Loucy (cell line): ENCODE measurements at regions not wholly inside any gene's neighbourhood (a gene's known extent, or its start where the extent isn't known, plus 50 kb on each side); places are given as distances from the start of the nearest gene placed in this dataset.

Experiments
- H2AFZ ChIP-seq: fragments of 200-600 bp; sonication (generic); 2 replicates; pipeline ENCODE4 v1.6.0; 2016; ENCODE audit warnings: antibody characterized with exemption, mild to moderate bottlenecking, low read length, moderate library complexity
- H3F3A ChIP-seq: fragments of 200-600 bp; 2 replicates; pipeline ENCODE4 v1.6.0; 2016; ENCODE audit warnings: antibody characterized with exemption, low read depth, mild to moderate bottlenecking
- H3K27me3 ChIP-seq: fragments of 200-600 bp; sonication (generic); 2 replicates; pipeline ENCODE4 v1.6.1; 2014; ENCODE audit warnings: low read length, mild to moderate bottlenecking; ENCODE audit not compliant: insufficient read depth, poor library complexity, severe bottlenecking
- H3K36me3 ChIP-seq: fragments of 200-600 bp; sonication (generic); 2 replicates; pipeline ENCODE4 v1.6.1; 2016; ENCODE audit warnings: low read length; ENCODE audit not compliant: insufficient read depth
- H3K4me1 ChIP-seq: fragments of 200-600 bp; sonication (generic); 2 replicates; pipeline ENCODE4 v1.5.1; 2014; ENCODE audit warnings: low read length, mild to moderate bottlenecking; ENCODE audit not compliant: insufficient read depth, poor library complexity, severe bottlenecking
- H3K4me2 ChIP-seq: fragments of 200-600 bp; sonication (generic); 2 replicates; pipeline ENCODE4 v1.6.0; 2014; ENCODE audit warnings: antibody characterized with exemption, low read length, low read depth, mild to moderate bottlenecking; ENCODE audit not compliant: poor library complexity, severe bottlenecking
- H3K4me3 ChIP-seq: fragments of 200-600 bp; sonication (generic); 2 replicates; pipeline ENCODE4 v1.5.1; 2014; ENCODE audit warnings: low read length, mild to moderate bottlenecking, mixed read lengths; ENCODE audit not compliant: poor library complexity, severe bottlenecking
- H3K79me2 ChIP-seq: fragments of 200-600 bp; sonication (generic); 2 replicates; pipeline ENCODE4 v1.6.1; 2014; ENCODE audit warnings: low read length; ENCODE audit not compliant: insufficient read depth
- H3K9ac ChIP-seq: fragments of 200-600 bp; sonication (generic); 2 replicates; pipeline ENCODE4 v1.6.0; 2014; ENCODE audit warnings: mild to moderate bottlenecking, low read depth, low read length, moderate library complexity; ENCODE audit not compliant: poor library complexity, severe bottlenecking
- H3K9me2 ChIP-seq: fragments of 200-600 bp; sonication (generic); replicated peaks from 2 replicates; pipeline ENCODE4 v1.6.1; 2016; ENCODE audit warnings: low read depth, low read length, mixed read lengths
- H3K9me3 ChIP-seq: fragments of 200-600 bp; sonication (generic); 2 replicates; pipeline ENCODE4 v1.6.1; 2014; ENCODE audit warnings: mild to moderate bottlenecking, antibody characterized with exemption, low read length, low read depth; ENCODE audit not compliant: insufficient read depth
- H4K20me1 ChIP-seq: fragments of 200-600 bp; sonication (generic); 2 replicates; pipeline ENCODE4 v1.6.0; 2014; ENCODE audit warnings: antibody characterized with exemption, low read length, mild to moderate bottlenecking; ENCODE audit not compliant: insufficient read depth, poor library complexity, severe bottlenecking
- CTCF ChIP-seq: fragments of 200-600 bp; sonication (generic); conservative IDR thresholded peaks from 2 replicates; pipeline ENCODE4 v1.5.1; 2014; ENCODE audit warnings: mild to moderate bottlenecking, antibody characterized with exemption, low read length
- EZH2phosphoT487 ChIP-seq: fragments of 200-600 bp; IDR thresholded peaks from 2 replicates; pipeline ENCODE4 v1.6.1; 2018; ENCODE audit warnings: antibody characterized with exemption, mild to moderate bottlenecking, moderate library complexity, borderline replicate concordance

DNA sequence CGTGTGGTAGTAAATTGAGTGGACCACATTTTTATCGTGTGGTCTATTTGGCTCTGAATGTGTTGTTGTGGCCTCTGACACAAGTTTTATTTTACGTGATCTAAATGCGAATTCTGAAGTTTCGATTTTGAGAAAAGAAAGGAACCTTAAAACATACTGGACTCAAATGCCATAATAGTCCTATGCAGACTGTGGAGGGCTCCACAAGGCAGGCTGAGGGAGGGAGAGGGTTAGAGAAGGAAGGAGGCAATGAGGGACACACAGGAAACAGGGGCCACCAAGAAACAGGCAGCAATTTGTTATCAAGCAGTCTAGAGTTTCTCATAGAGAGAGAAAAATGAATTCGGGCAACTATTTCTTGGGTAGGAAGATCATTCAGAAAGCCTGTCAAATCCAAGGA lies 110.4 kb upstream of the SEMA6A start:
- H3K9me2 ChIP-seq: no peaks in the 10 kb centered on the region
- no peak for TF ChIP-seq EZH2phosphoT487
- no peak for TF ChIP-seq CTCF
- H3K36me3 ChIP-seq: no peaks in the 10 kb centered on the region
- H3K4me1 ChIP-seq: no peaks in the 10 kb centered on the region
- H3K9ac ChIP-seq: no peak overlapping the region
- no peak overlapping the region for H2AFZ ChIP-seq
- H3K9me3 ChIP-seq: no peaks in the 10 kb centered on the region
- no peak overlapping the region for H3K4me3 ChIP-seq
- no peaks in the 10 kb centered on the region for H3K27me3 ChIP-seq
- no peaks in the 10 kb centered on the region for H3F3A ChIP-seq
- no peak overlapping the region for H3K4me2 ChIP-seq
- no peaks in the 10 kb centered on the region for H3K79me2 ChIP-seq
- H4K20me1 ChIP-seq: no peaks in the 10 kb centered on the region

DNA sequence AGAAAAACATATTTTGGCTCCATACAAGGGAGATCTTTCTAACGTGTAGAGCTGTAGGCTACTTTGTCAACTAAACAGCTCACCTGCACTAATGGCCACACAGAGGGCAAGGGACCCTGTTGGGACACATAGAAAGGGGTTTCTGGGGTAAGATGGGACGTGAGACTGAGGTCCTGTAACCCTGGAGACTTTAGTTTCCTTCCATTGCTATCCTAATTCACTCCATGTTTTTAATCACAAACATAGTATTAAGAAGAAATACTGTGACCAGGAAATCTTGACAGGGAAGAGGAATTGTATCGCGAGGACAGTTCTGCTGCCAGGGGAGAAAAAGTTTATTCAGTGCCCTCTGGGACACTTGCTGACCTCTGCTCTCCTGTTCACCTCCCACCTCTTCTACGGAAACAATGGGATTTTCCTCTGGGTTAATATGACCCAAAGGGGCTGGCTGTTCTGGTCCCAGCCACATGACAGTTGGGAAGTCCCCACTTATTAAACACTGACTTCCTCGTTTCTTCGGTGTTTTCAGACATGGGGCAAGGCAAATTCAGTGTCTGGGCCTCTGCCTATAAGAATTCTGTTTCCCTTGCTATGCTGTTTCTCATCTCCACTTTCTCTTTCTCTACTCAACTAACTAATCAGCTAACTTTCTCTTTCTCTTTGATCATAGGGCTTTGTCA lies 106.9 kb upstream of the SEMA6A start:
- Histone ChIP-seq H2AFZ (no peak overlapping the region), H4K20me1 (no peaks in the 10 kb centered on the region), H3K27me3 (no peaks in the 10 kb centered on the region), H3F3A (no peaks in the 10 kb centered on the region), H3K79me2 (no peaks in the 10 kb centered on the region), H3K4me3 (no peak overlapping the region), H3K4me2 (no peak overlapping the region), H3K9ac (no peak overlapping the region), H3K36me3 (no peaks in the 10 kb centered on the region), H3K4me1 (no peaks in the 10 kb centered on the region), H3K9me3 (no peaks in the 10 kb centered on the region), H3K9me2 (no peaks in the 10 kb centered on the region)
- TF ChIP-seq EZH2phosphoT487 (no peak), CTCF (no peak)

DNA sequence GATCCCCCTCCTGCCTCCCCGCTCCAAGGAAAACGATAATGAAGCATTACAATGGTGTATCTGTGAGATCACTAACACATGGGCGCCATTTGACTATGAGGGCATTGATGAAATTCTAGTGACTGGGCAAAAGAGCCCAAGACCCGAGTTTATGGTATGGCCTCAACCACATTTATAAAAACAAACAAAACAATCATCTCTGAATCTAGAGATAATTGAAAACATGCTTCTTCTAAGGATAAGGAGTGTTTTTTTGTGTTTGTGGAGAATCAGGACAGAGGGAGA lies 100.9 kb upstream of the SEMA6A start:
- Histone ChIP-seq H3K9me2 (no peaks in the 10 kb centered on the region), H3K4me3 (no peak overlapping the region), H4K20me1 (no peaks in the 10 kb centered on the region), H3K4me2 (no peak overlapping the region), H3F3A (no peaks in the 10 kb centered on the region), H3K27me3 (no peaks in the 10 kb centered on the region), H3K9me3 (no peaks in the 10 kb centered on the region), H3K79me2 (no peaks in the 10 kb centered on the region), H3K36me3 (no peaks in the 10 kb centered on the region), H3K4me1 (no peaks in the 10 kb centered on the region), H2AFZ (no peak overlapping the region), H3K9ac (no peak overlapping the region)
- TF ChIP-seq CTCF (no peak), EZH2phosphoT487 (no peak)
